ENCODE measurements at regions not wholly inside any gene's neighbourhood (a gene's known extent, or its start where the extent isn't known, plus 50 kb on each side); places are given as distances from the start of the nearest gene placed in this dataset.

- Histone ChIP-seq H2BK12ac (ENCODE audit: low read length) (no peak overlapping the region), H2AK5ac (ENCODE audit: low read length) (no peak overlapping the region), H3K4me2 (ENCODE audit: low read length) (no peak overlapping the region), H3K36me3 (ENCODE audit: control insufficient read depth in 1 of 2, insufficient read depth in 2 of 2, low read length in 2 of 2) (no peaks in the 10 kb centered on the region), H3K79me1 (ENCODE audit: low read length) (no peaks in the 10 kb centered on the region), H4K8ac (ENCODE audit: low read depth, low read length) (no peak overlapping the region), H3K14ac (ENCODE audit: low read length) (no peak overlapping the region), H3K9ac (ENCODE audit: low read length) (no peak overlapping the region), H4K12ac (ENCODE audit: low read depth, low read length) (no peak overlapping the region), H2BK120ac (ENCODE audit: insufficient read depth, low read length, poor library complexity) (no peak overlapping the region), H3K4me1 (ENCODE audit: control insufficient read depth in 1 of 2, insufficient read depth in 2 of 2, low read length in 2 of 2) (no peaks in the 10 kb centered on the region), H2BK5ac (ENCODE audit: low read depth, low read length, poor library complexity) (no peak overlapping the region), H3K4ac (ENCODE audit: low read depth, low read length) (no peak overlapping the region), H3K9me3 (ENCODE audit: insufficient read depth, low read depth, low read length) (no peaks in the 10 kb centered on the region), H3K79me2 (ENCODE audit: control insufficient read depth, insufficient read depth, low read length, poor library complexity) (no peaks in the 10 kb centered on the region), H3K18ac (ENCODE audit: low read length) (no peak overlapping the region), H2AFZ (ENCODE audit: insufficient read depth, low read length, poor library complexity) (no peak overlapping the region), H3K27ac (ENCODE audit: low read depth, low read length) (no peak overlapping the region), H3K4me3 (ENCODE audit: low read depth, low read length) (no peak overlapping the region), H3K27me3 (ENCODE audit: insufficient read depth, low read length) (no peaks in the 10 kb centered on the region), H3K23ac (ENCODE audit: low read length) (no peak overlapping the region), H4K91ac (ENCODE audit: low read depth, low read length) (no peak overlapping the region)
- DNase-seq, result peak in 1 of 2 donors; percentile 58
- WGBS (ENCODE audit: extremely low coverage, insufficient coverage, insufficient read length), result no CpG with 5 or more reads among the region's 4 CpGs
These were observed 307.3 kb downstream of the RAPGEF2 start for GRCh38 chr4:159410076-159410777.

- no peak overlapping the region for H2AFZ ChIP-seq (ENCODE audit: insufficient read depth, low read length, poor library complexity)
- H2AK5ac ChIP-seq (ENCODE audit: low read length), result no peak overlapping the region
- H2BK12ac ChIP-seq (ENCODE audit: low read length), result no peak overlapping the region
- H3K79me1 ChIP-seq (ENCODE audit: low read length), result no peaks in the 10 kb centered on the region
- no peaks in the 10 kb centered on the region for H3K79me2 ChIP-seq (ENCODE audit: control insufficient read depth, insufficient read depth, low read length, poor library complexity)
- no peak overlapping the region for H3K23ac ChIP-seq (ENCODE audit: low read length)
- no peak overlapping the region for H3K4ac ChIP-seq (ENCODE audit: low read depth, low read length)
- no peaks in the 10 kb centered on the region for H3K9me3 ChIP-seq (ENCODE audit: insufficient read depth, low read depth, low read length)
- DNase-seq, result no peak
- H3K18ac ChIP-seq (ENCODE audit: low read length), result no peak overlapping the region
- H4K8ac ChIP-seq (ENCODE audit: low read depth, low read length), result no peak overlapping the region
- no peak overlapping the region for H3K4me2 ChIP-seq (ENCODE audit: low read length)
- H3K4me1 ChIP-seq (ENCODE audit: control insufficient read depth in 1 of 2, insufficient read depth in 2 of 2, low read length in 2 of 2), result no peaks in the 10 kb centered on the region
- H4K91ac ChIP-seq (ENCODE audit: low read depth, low read length), result no peak overlapping the region
- H3K27ac ChIP-seq (ENCODE audit: low read depth, low read length), result no peak overlapping the region
- no peak overlapping the region for H3K14ac ChIP-seq (ENCODE audit: low read length)
- H4K12ac ChIP-seq (ENCODE audit: low read depth, low read length), result no peak overlapping the region
- H3K27me3 ChIP-seq (ENCODE audit: insufficient read depth, low read length), result no peaks in the 10 kb centered on the region
- no CpG with 5 or more reads among the region's 5 CpGs for WGBS (ENCODE audit: extremely low coverage, insufficient coverage, insufficient read length)
- H3K36me3 ChIP-seq (ENCODE audit: control insufficient read depth in 1 of 2, insufficient read depth in 2 of 2, low read length in 2 of 2), result no peaks in the 10 kb centered on the region
- H3K9ac ChIP-seq (ENCODE audit: low read length), result no peak overlapping the region
- H2BK120ac ChIP-seq (ENCODE audit: insufficient read depth, low read length, poor library complexity), result no peak overlapping the region
- H3K4me3 ChIP-seq (ENCODE audit: low read depth, low read length), result no peak overlapping the region
- no peak overlapping the region for H2BK5ac ChIP-seq (ENCODE audit: low read depth, low read length, poor library complexity)
These were observed 308.0 kb downstream of the RAPGEF2 start for GRCh38 chr4:159410891-159411290.

- H4K8ac ChIP-seq (ENCODE audit: low read depth, low read length), result no peak overlapping the region
- no peak overlapping the region for H2BK5ac ChIP-seq (ENCODE audit: low read depth, low read length, poor library complexity)
- no peaks in the 10 kb centered on the region for H3K27me3 ChIP-seq (ENCODE audit: insufficient read depth, low read length)
- H2BK12ac ChIP-seq (ENCODE audit: low read length), result no peak overlapping the region
- no peak overlapping the region for H3K14ac ChIP-seq (ENCODE audit: low read length)
- no peak overlapping the region for H4K91ac ChIP-seq (ENCODE audit: low read depth, low read length)
- no peak overlapping the region for H3K4ac ChIP-seq (ENCODE audit: low read depth, low read length)
- no peaks in the 10 kb centered on the region for H3K9me3 ChIP-seq (ENCODE audit: insufficient read depth, low read depth, low read length)
- H3K4me3 ChIP-seq (ENCODE audit: low read depth, low read length), result no peak overlapping the region
- H3K79me2 ChIP-seq (ENCODE audit: control insufficient read depth, insufficient read depth, low read length, poor library complexity), result no peaks in the 10 kb centered on the region
- H3K4me1 ChIP-seq (ENCODE audit: control insufficient read depth in 1 of 2, insufficient read depth in 2 of 2, low read length in 2 of 2), result no peaks in the 10 kb centered on the region
- no CpG with 5 or more reads among the region's 6 CpGs for WGBS (ENCODE audit: extremely low coverage, insufficient coverage, insufficient read length)
- no peak overlapping the region for H3K4me2 ChIP-seq (ENCODE audit: low read length)
- no peak overlapping the region for H3K23ac ChIP-seq (ENCODE audit: low read length)
- no peak overlapping the region for H2BK120ac ChIP-seq (ENCODE audit: insufficient read depth, low read length, poor library complexity)
- no peaks in the 10 kb centered on the region for H3K36me3 ChIP-seq (ENCODE audit: control insufficient read depth in 1 of 2, insufficient read depth in 2 of 2, low read length in 2 of 2)
- no peaks in the 10 kb centered on the region for H3K79me1 ChIP-seq (ENCODE audit: low read length)
- H3K27ac ChIP-seq (ENCODE audit: low read depth, low read length), result no peak overlapping the region
- no peak overlapping the region for H2AFZ ChIP-seq (ENCODE audit: insufficient read depth, low read length, poor library complexity)
- no peak overlapping the region for H3K9ac ChIP-seq (ENCODE audit: low read length)
- H3K18ac ChIP-seq (ENCODE audit: low read length), result no peak overlapping the region
- no peak for DNase-seq
- no peak overlapping the region for H2AK5ac ChIP-seq (ENCODE audit: low read length)
- H4K12ac ChIP-seq (ENCODE audit: low read depth, low read length), result no peak overlapping the region
These were observed 310.5 kb downstream of the RAPGEF2 start for GRCh38 chr4:159413306-159413943.

GRCh38 chr4:159414305-159414704 lies 311.4 kb downstream of the RAPGEF2 start:
- Histone ChIP-seq H3K9me3 (ENCODE audit: insufficient read depth, low read depth, low read length) (no peaks in the 10 kb centered on the region), H2AK5ac (ENCODE audit: low read length) (no peak overlapping the region), H3K18ac (ENCODE audit: low read length) (no peak overlapping the region), H3K4me3 (ENCODE audit: low read depth, low read length) (no peak overlapping the region), H3K27ac (ENCODE audit: low read depth, low read length) (no peak overlapping the region), H4K91ac (ENCODE audit: low read depth, low read length) (no peak overlapping the region), H3K79me1 (ENCODE audit: low read length) (no peaks in the 10 kb centered on the region), H2AFZ (ENCODE audit: insufficient read depth, low read length, poor library complexity) (no peak overlapping the region), H3K27me3 (ENCODE audit: insufficient read depth, low read length) (no peaks in the 10 kb centered on the region), H2BK120ac (ENCODE audit: insufficient read depth, low read length, poor library complexity) (no peak overlapping the region), H4K12ac (ENCODE audit: low read depth, low read length) (no peak overlapping the region), H3K4ac (ENCODE audit: low read depth, low read length) (no peak overlapping the region), H3K23ac (ENCODE audit: low read length) (no peak overlapping the region), H3K79me2 (ENCODE audit: control insufficient read depth, insufficient read depth, low read length, poor library complexity) (no peaks in the 10 kb centered on the region), H3K4me2 (ENCODE audit: low read length) (no peak overlapping the region), H4K8ac (ENCODE audit: low read depth, low read length) (no peak overlapping the region), H3K36me3 (ENCODE audit: control insufficient read depth in 1 of 2, insufficient read depth in 2 of 2, low read length in 2 of 2) (no peaks in the 10 kb centered on the region), H2BK5ac (ENCODE audit: low read depth, low read length, poor library complexity) (no peak overlapping the region), H3K4me1 (ENCODE audit: control insufficient read depth in 1 of 2, insufficient read depth in 2 of 2, low read length in 2 of 2) (no peaks in the 10 kb centered on the region), H3K9ac (ENCODE audit: low read length) (no peak overlapping the region), H2BK12ac (ENCODE audit: low read length) (no peak overlapping the region), H3K14ac (ENCODE audit: low read length) (no peak overlapping the region)
- no peak for DNase-seq
- no CpG with 5 or more reads among the region's 4 CpGs for WGBS (ENCODE audit: extremely low coverage, insufficient coverage, insufficient read length)
